GM19035 (cell line): ENCODE measurements at regions not wholly inside any gene's neighbourhood (a gene's known extent, or its start where the extent isn't known, plus 50 kb on each side); places are given as distances from the start of the nearest gene placed in this dataset.

Experiments
- ATAC-seq: cut with Tn5 transposase; IDR thresholded peaks from one replicate; pipeline ENCODE4 v1.9.1; 2021; ENCODE audit not compliant: unreplicated experiment

GRCh38 chr13:40460116-40460515 lies 206.3 kb downstream of the FOXO1 start:
- no peak for ATAC-seq

- no peak for ATAC-seq
Measured at GRCh38 chr13:40464337-40465014, 202.0 kb downstream of the FOXO1 start.

- no peak for ATAC-seq
Measured at GRCh38 chr13:40465015-40465390, 201.4 kb downstream of the FOXO1 start.

DNA sequence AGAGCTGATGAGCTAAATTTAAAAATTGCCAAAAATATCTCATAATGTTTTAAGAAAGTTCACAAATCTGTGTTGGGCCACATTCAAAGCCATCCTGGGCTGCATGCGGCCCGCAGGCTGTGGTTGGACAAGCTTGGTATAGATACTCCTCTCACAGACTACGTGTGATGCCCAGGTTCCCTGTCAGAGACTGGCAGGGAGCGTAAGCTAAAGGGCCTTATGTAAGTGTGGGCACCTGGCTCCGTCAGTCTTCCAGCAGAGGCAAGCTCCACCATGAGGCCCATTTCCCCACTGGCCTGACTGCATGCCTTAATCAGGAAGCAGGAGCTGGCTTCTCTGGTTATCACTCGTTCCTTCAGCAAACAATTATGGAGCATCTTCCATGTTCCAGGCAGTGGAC lies 200.2 kb downstream of the FOXO1 start:
- no peak for ATAC-seq

GRCh38 chr13:40468227-40468838 lies 198.1 kb downstream of the FOXO1 start:
- ATAC-seq = no peak

GRCh38 chr13:40469581-40470310 lies 196.7 kb downstream of the FOXO1 start:
- no peak for ATAC-seq

DNA sequence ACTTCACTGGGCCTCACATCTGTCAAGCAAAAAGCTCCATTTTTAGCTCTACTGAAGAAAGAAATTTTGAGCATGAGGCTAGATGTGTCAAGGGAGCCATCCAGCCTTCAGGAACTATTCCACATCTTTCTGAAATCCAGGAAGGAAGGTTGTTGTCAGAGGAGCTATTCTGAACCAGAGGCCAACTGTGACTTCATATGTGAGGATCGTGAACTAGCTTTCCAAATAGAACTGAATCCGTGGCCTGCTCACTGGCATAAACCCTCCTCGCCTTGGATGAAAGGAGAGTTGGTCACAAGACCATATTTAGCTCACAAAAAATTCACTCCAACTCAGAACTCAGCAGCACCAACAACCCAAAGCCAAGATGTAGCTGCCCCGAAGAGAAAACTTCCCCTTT lies 195.8 kb downstream of the FOXO1 start:
- no peak for ATAC-seq

DNA sequence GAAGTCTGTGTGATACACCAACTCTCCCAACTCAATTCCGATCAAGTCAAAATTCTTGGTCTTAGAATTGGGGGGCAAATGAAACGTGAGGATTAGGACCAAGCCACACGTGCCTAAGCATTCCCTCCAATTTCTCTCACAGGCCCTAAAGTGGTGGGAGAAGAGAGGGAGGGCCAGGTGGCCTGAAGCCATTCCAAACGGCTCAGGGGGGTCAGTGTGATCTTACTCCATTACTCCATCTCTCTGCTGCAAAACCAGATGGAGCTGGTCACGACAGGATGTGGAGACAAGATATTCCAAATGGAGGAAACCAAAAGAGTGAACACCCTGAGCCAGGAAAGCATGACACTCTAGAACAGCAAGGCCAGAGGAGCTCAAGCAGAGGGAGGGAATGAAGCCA lies 195.4 kb downstream of the FOXO1 start:
- ATAC-seq = no peak

GRCh38 chr13:40471911-40472310 lies 194.5 kb downstream of the FOXO1 start:
- ATAC-seq = no peak

DNA sequence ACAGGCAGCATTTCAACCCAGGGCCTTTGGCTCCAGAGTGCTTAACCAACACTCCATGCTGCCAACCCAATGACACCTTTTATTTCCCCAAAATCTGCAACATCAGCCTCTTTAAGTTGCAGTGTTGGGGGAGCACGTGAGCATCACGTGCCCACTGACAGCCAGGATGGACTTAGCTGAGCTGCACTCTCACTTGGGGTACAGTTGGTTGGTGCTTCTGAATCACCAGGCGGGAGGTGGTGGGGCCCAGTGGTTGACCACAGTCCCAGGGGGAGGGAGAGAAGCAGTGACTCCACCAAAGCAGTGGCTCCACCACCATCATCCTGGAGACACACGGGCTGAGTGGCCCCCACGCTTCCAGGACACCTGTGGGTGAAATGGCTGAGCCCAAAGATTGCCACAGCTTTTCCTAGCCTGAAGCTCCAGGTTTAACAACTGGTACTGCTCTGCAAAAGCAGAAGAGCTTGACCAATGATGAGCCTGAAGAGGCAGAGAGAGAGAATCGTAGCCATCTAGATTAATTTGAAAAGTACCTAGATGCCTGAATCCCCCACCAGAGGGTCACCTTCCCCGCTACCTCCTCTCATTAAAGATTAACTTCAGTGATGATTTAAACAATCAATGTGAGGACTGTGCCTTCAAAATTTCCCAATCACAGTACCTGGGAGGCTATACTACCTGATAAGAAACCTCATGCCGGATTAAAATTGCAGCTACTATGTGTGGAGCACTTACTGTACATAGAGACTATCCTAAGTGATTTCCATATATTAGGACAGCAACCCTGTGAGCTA lies 193.8 kb downstream of the FOXO1 start:
- no peak for ATAC-seq

- ATAC-seq = no peak
Measured at GRCh38 chr13:40475617-40476016, 190.8 kb downstream of the FOXO1 start.

DNA sequence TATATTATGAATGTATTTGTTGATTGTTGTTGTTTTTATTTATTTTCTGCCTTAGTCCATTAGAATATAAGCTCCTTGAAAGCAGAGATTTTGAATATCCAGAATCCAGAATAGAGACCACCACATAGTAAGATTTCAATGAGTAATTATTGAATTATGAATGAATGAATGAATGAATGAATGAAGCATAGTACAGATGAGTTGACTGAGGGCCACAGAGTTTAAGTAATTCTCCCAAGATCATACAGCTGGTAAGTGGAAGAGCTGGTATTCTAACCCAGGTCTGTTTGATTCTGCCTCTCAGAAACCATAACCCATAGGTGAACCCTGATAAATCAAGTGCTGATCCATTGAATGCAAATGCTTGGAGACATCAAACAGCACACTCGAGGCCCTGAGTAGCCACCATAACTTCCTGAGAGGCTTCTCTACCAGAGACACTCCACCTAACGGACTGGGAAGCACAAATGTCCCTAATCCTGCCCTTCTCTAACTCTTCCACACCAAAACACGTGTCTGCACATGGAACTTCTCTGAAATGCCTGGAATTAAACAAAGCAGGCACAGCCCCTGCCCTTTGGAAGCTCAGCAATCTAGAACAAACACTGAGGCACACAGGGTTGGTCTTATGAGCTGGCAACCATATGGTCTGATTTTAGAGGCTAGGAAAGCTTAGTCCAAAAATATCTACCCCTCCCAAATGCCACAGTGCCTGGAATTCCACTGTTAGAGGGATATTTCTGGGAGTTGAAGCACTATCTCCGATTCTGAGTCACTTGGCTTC lies 190.1 kb downstream of the FOXO1 start:
- ATAC-seq = no peak

- ATAC-seq = no peak
Measured at GRCh38 chr13:40477623-40478608, 188.5 kb downstream of the FOXO1 start.

GRCh38 chr13:40478775-40479174 lies 187.7 kb downstream of the FOXO1 start:
- no peak for ATAC-seq

- no peak for ATAC-seq
Measured at GRCh38 chr13:40479196-40479845, 187.1 kb downstream of the FOXO1 start.

GRCh38 chr13:40480012-40480914 lies 186.2 kb downstream of the FOXO1 start:
- ATAC-seq = no peak

- no peak for ATAC-seq
Measured at GRCh38 chr13:40480915-40481516, 185.4 kb downstream of the FOXO1 start.

DNA sequence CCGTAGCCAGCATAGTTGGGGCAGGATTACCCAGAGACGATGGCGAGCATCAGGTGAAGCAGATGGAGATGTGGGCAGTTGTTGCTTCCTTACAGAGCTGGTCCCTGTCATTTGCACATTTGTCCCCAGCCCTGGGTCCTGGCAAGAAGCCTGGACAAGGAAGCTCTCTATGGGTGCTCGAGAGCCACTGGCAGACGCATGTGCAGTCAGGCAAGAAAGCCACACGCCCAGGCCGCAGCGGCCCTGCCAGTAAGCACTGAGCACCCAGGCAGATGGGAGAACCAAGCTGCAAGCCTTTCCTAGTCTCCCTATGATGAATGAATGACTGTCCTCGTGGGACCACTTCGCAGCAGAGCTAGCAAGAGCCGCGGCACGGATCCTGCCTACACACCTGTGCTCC lies 182.8 kb downstream of the FOXO1 start:
- no peak for ATAC-seq
